ENCODE measurements at regions not wholly inside any gene's neighbourhood (a gene's known extent, or its start where the extent isn't known, plus 50 kb on each side); places are given as distances from the start of the nearest gene placed in this dataset.
"Not testable (repeated sequence)": the region's sequence is repeated elsewhere in the genome, so short reads cannot be mapped to it uniquely, and the experiment has no call there.

GRCh38 chr20:53787491-53787931, 193.9 kb upstream of the ZNF217 start:
- TF ChIP-seq, protein P1, sequence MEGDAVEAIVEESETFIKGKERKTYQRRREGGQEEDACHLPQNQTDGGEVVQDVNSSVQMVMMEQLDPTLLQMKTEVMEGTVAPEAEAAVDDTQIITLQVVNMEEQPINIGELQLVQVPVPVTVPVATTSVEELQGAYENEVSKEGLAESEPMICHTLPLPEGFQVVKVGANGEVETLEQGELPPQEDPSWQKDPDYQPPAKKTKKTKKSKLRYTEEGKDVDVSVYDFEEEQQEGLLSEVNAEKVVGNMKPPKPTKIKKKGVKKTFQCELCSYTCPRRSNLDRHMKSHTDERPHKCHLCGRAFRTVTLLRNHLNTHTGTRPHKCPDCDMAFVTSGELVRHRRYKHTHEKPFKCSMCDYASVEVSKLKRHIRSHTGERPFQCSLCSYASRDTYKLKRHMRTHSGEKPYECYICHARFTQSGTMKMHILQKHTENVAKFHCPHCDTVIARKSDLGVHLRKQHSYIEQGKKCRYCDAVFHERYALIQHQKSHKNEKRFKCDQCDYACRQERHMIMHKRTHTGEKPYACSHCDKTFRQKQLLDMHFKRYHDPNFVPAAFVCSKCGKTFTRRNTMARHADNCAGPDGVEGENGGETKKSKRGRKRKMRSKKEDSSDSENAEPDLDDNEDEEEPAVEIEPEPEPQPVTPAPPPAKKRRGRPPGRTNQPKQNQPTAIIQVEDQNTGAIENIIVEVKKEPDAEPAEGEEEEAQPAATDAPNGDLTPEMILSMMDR (conservative IDR thresholded peaks at IDR 0.05) = not testable (repeated sequence)
- not testable (repeated sequence) for TF ChIP-seq EZH2 (IDR thresholded peaks at IDR 0.05; ENCODE audit: low read depth)
